Stimulated activated naive CD8-positive, alpha-beta T cell treated with anti-CD3 and anti-CD28 coated beads, Interleukin-15, amount 100 ng/mL, for 72 hours (primary cell): ENCODE measurements at regions not wholly inside any gene's neighbourhood (a gene's known extent, or its start where the extent isn't known, plus 50 kb on each side); places are given as distances from the start of the nearest gene placed in this dataset.
A peak's percentile ranks its signal among the peaks of the same experiment; 100 is the strongest.
"Not testable (repeated sequence)": the region's sequence is repeated elsewhere in the genome, so short reads cannot be mapped to it uniquely, and the experiment has no call there.

Source experiments
- ATAC-seq: fragments of 150-1000 bp; cut with Tn5 transposase; 2 replicates; pipeline ENCODE4 v1.10.0; 2021; ENCODE audit warnings: mild to moderate bottlenecking, moderate library complexity
- DNase-seq, 2 donors: peaks; one replicate each; pipeline ENCODE4 v3.0.0; 2021 to 2022
- H3K27ac Mint-ChIP-seq, 2 donors: one replicate each; pipeline ENCODE4 v1.8.0; 2022; ENCODE audit warnings: mild to moderate bottlenecking in 2 of 2, mixed read lengths in 2 of 2, moderate library complexity in 2 of 2
- H3K27me3 Mint-ChIP-seq: one replicate; pipeline ENCODE4 v1.8.0; 2022; ENCODE audit warnings: mixed read lengths
- H3K4me1 Mint-ChIP-seq: one replicate; pipeline ENCODE4 v1.8.0; 2022; ENCODE audit warnings: mild to moderate bottlenecking, mixed read lengths
- H3K4me3 Mint-ChIP-seq, 2 donors: one replicate each; pipeline ENCODE4 v1.8.0; 2022; ENCODE audit warnings: mild to moderate bottlenecking in 2 of 2, mixed read lengths in 2 of 2, moderate library complexity in 1 of 2
- H3K9me3 Mint-ChIP-seq, 2 donors: one replicate each; pipeline ENCODE4 v1.8.0; 2022; ENCODE audit warnings: mixed read lengths in 2 of 2

- ATAC-seq (no peak), DNase-seq (no peak)
- H3K27ac Mint-ChIP-seq = no peak overlapping the region
- H3K4me3 Mint-ChIP-seq = no peak overlapping the region
- H3K4me1 Mint-ChIP-seq = no peaks in the 10 kb centered on the region
- H3K27me3 Mint-ChIP-seq = peaks cover 6% of the 10 kb centered on the region
- peaks cover 0 to 7% of the 10 kb centered on the region in 2 donors for H3K9me3 Mint-ChIP-seq
Observed at GRCh38 chr2:114238910-114239559, 203.4 kb upstream of the DPP10 start.

GRCh38 chr2:114248648-114249047, 193.8 kb upstream of the DPP10 start:
- no peak overlapping the region for H3K27ac Mint-ChIP-seq
- peaks cover 17% of the 10 kb centered on the region for H3K27me3 Mint-ChIP-seq
- H3K9me3 Mint-ChIP-seq = no peaks in the 10 kb centered on the region
- H3K4me3 Mint-ChIP-seq = no peak overlapping the region
- H3K4me1 Mint-ChIP-seq = no peaks in the 10 kb centered on the region
- no peak for DNase-seq
- ATAC-seq = no peak

- no peaks in the 10 kb centered on the region for H3K9me3 Mint-ChIP-seq
- no peaks in the 10 kb centered on the region for H3K4me1 Mint-ChIP-seq
- H3K27me3 Mint-ChIP-seq = peaks cover 17% of the 10 kb centered on the region
- DNase-seq (no peak), ATAC-seq (no peak)
- H3K4me3 Mint-ChIP-seq = no peak overlapping the region
- H3K27ac Mint-ChIP-seq = no peak overlapping the region
Observed at GRCh38 chr2:114252713-114253112, 189.7 kb upstream of the DPP10 start.

- peaks cover 7% of the 10 kb centered on the region for H3K27me3 Mint-ChIP-seq
- no peak for ATAC-seq
- no peaks in the 10 kb centered on the region for H3K9me3 Mint-ChIP-seq
Observed at GRCh38 chr2:114254875-114255274, 187.6 kb upstream of the DPP10 start.

GRCh38 chr2:114259389-114259788, 183.1 kb upstream of the DPP10 start:
- H3K9me3 Mint-ChIP-seq = no peaks in the 10 kb centered on the region
- H3K4me1 Mint-ChIP-seq = no peaks in the 10 kb centered on the region
- H3K4me3 Mint-ChIP-seq = no peak overlapping the region
- no peak for ATAC-seq
- no peak overlapping the region for H3K27ac Mint-ChIP-seq
- DNase-seq = no peak
- H3K27me3 Mint-ChIP-seq = peaks cover 9% of the 10 kb centered on the region

More at GRCh38 chr2:114254875-114255274, 187.6 kb upstream of the DPP10 start:
- no peak for DNase-seq
- Mint-ChIP-seq H3K4me1 (no peaks in the 10 kb centered on the region), H3K27ac (no peak overlapping the region), H3K4me3 (no peak overlapping the region)

- no peak for ATAC-seq
- Mint-ChIP-seq H3K27ac (peak overlapping the region in 1 of 2 donors; percentile 36), H3K4me3 (no peak overlapping the region), H3K9me3 (no peaks in the 10 kb centered on the region), H3K4me1 (no peaks in the 10 kb centered on the region), H3K27me3 (peaks cover 9% of the 10 kb centered on the region)
- no peak for DNase-seq
Observed at GRCh38 chr2:114261366-114261765, 181.1 kb upstream of the DPP10 start.

- H3K27ac Mint-ChIP-seq = no peak overlapping the region
- H3K27me3 Mint-ChIP-seq = peaks cover 9% of the 10 kb centered on the region
- H3K4me1 Mint-ChIP-seq = no peaks in the 10 kb centered on the region
- H3K9me3 Mint-ChIP-seq = no peaks in the 10 kb centered on the region
- H3K4me3 Mint-ChIP-seq = no peak overlapping the region
- ATAC-seq (no peak), DNase-seq (no peak)
Observed at GRCh38 chr2:114265261-114265660, 177.2 kb upstream of the DPP10 start.

- Mint-ChIP-seq H3K9me3 (peaks cover 7 to 22% of the 10 kb centered on the region in 2 donors), H3K27ac (no peak overlapping the region), H3K4me1 (no peaks in the 10 kb centered on the region), H3K4me3 (no peak overlapping the region), H3K27me3 (no peaks in the 10 kb centered on the region)
- DNase-seq (no peak), ATAC-seq (no peak)
Observed at GRCh38 chr2:114274957-114275356, 167.5 kb upstream of the DPP10 start.

- DNase-seq = no peak
- Mint-ChIP-seq H3K4me3 (no peak overlapping the region), H3K9me3 (peaks cover 3 to 7% of the 10 kb centered on the region in 2 donors), H3K27ac (no peak overlapping the region), H3K4me1 (no peaks in the 10 kb centered on the region), H3K27me3 (peaks cover 3% of the 10 kb centered on the region)
- ATAC-seq = no peak
Observed at GRCh38 chr2:114281188-114281587, 161.3 kb upstream of the DPP10 start.

- Mint-ChIP-seq H3K4me3 (no peak overlapping the region), H3K4me1 (no peaks in the 10 kb centered on the region), H3K27me3 (peaks cover 10% of the 10 kb centered on the region), H3K27ac (no peak overlapping the region), H3K9me3 (peaks cover 9 to 12% of the 10 kb centered on the region in 2 donors)
- no peak for DNase-seq
- ATAC-seq = no peak
Observed at GRCh38 chr2:114283774-114284173, 158.7 kb upstream of the DPP10 start.

GRCh38 chr2:114286438-114286837, 156.0 kb upstream of the DPP10 start:
- DNase-seq (no peak), ATAC-seq (no peak)
- Mint-ChIP-seq H3K4me3 (no peak overlapping the region), H3K27ac (no peak overlapping the region), H3K4me1 (no peaks in the 10 kb centered on the region), H3K27me3 (peaks cover 10% of the 10 kb centered on the region), H3K9me3 (peaks cover 9 to 12% of the 10 kb centered on the region in 2 donors)

- Mint-ChIP-seq H3K4me1 (no peaks in the 10 kb centered on the region), H3K9me3 (peaks cover 0 to 7% of the 10 kb centered on the region in 2 donors), H3K27ac (no peak overlapping the region), H3K4me3 (no peak overlapping the region), H3K27me3 (peaks cover 23% of the 10 kb centered on the region)
- DNase-seq (no peak), ATAC-seq (no peak)
Observed at GRCh38 chr2:114293355-114293754, 149.1 kb upstream of the DPP10 start.

- Mint-ChIP-seq H3K9me3 (peaks cover 0 to 7% of the 10 kb centered on the region in 2 donors), H3K4me1 (no peaks in the 10 kb centered on the region), H3K4me3 (no peak overlapping the region), H3K27ac (no peak overlapping the region), H3K27me3 (peaks cover 23% of the 10 kb centered on the region)
- ATAC-seq (no peak), DNase-seq (no peak)
Observed at GRCh38 chr2:114294741-114295140, 147.7 kb upstream of the DPP10 start.

- not testable (repeated sequence) for H3K27ac Mint-ChIP-seq, DNase-seq, H3K27me3 Mint-ChIP-seq, H3K4me1 Mint-ChIP-seq, ATAC-seq, H3K4me3 Mint-ChIP-seq
- peaks cover 9 to 17% of the 10 kb centered on the region in 2 donors for H3K9me3 Mint-ChIP-seq
Observed at GRCh38 chr2:114300351-114300750, 142.1 kb upstream of the DPP10 start.

- peaks cover 0 to 5% of the 10 kb centered on the region in 2 donors for H3K9me3 Mint-ChIP-seq
- H3K27ac Mint-ChIP-seq = no peak overlapping the region
- H3K4me1 Mint-ChIP-seq = no peaks in the 10 kb centered on the region
- H3K27me3 Mint-ChIP-seq = no peaks in the 10 kb centered on the region
- ATAC-seq (no peak), DNase-seq (no peak)
- H3K4me3 Mint-ChIP-seq = no peak overlapping the region
Observed at GRCh38 chr2:114316532-114317300, 125.7 kb upstream of the DPP10 start.

GRCh38 chr2:114330594-114330993, 111.8 kb upstream of the DPP10 start:
- peaks cover 0 to 2% of the 10 kb centered on the region in 2 donors for H3K9me3 Mint-ChIP-seq
- H3K27ac Mint-ChIP-seq = no peak overlapping the region
- ATAC-seq (no peak), DNase-seq (no peak)
- H3K4me3 Mint-ChIP-seq = no peak overlapping the region
- no peaks in the 10 kb centered on the region for H3K4me1 Mint-ChIP-seq
- H3K27me3 Mint-ChIP-seq = peaks cover 12% of the 10 kb centered on the region
